ENCODE measurements at regions not wholly inside any gene's neighbourhood (a gene's known extent, or its start where the extent isn't known, plus 50 kb on each side); places are given as distances from the start of the nearest gene placed in this dataset.

- Histone ChIP-seq H3K4me3 (ENCODE audit: low read length) (no peak overlapping the region), H3K36me3 (ENCODE audit: control insufficient read depth, insufficient read depth, low read length) (no peaks in the 10 kb centered on the region), H3K27me3 (ENCODE audit: insufficient read depth, low read length, poor library complexity) (no peaks in the 10 kb centered on the region), H2BK15ac (replicated peaks; ENCODE audit: low read depth) (no peak overlapping the region), H2AK5ac (ENCODE audit: low read length) (no peak overlapping the region), H2BK120ac (ENCODE audit: low read depth, low read length) (no peak overlapping the region), H3K18ac (ENCODE audit: low read length) (no peak overlapping the region), H2BK5ac (ENCODE audit: low read length) (no peak overlapping the region), H3K4me2 (ENCODE audit: low read length) (no peak overlapping the region), H3K4ac (ENCODE audit: low read depth, low read length) (no peak overlapping the region), H4K5ac (ENCODE audit: low read length) (no peak overlapping the region), H3K56ac (ENCODE audit: low read length) (no peak overlapping the region), H3K27ac (ENCODE audit: low read depth, low read length) (no peak overlapping the region), H3K9ac (ENCODE audit: low read length) (no peak overlapping the region), H3K4me1 (ENCODE audit: control insufficient read depth, low read depth, low read length) (peaks cover 2% of the 10 kb centered on the region), H4K8ac (ENCODE audit: low read depth, low read length) (no peak overlapping the region), H3K23ac (ENCODE audit: low read length) (no peak overlapping the region), H3K79me1 (ENCODE audit: low read length) (peaks cover 12% of the 10 kb centered on the region), H3K79me2 (ENCODE audit: control insufficient read depth, insufficient read depth, low read length) (peaks cover 2% of the 10 kb centered on the region)
- no peak for DNase-seq
- no CpG with 5 or more reads among the region's 12 CpGs for WGBS (ENCODE audit: extremely low coverage, insufficient coverage, low lambda C conversion rate)
Measured at GRCh38 chr22:25388415-25388814, 169.0 kb downstream of the CRYBB2 start.

- DNase-seq, result peak; percentile 18
- Histone ChIP-seq H3K4me3 (ENCODE audit: low read length) (no peak overlapping the region), H3K56ac (ENCODE audit: low read length) (no peak overlapping the region), H2BK5ac (ENCODE audit: low read length) (no peak overlapping the region), H3K9ac (ENCODE audit: low read length) (no peak overlapping the region), H4K8ac (ENCODE audit: low read depth, low read length) (no peak overlapping the region), H3K27me3 (ENCODE audit: insufficient read depth, low read length, poor library complexity) (no peaks in the 10 kb centered on the region), H3K36me3 (ENCODE audit: control insufficient read depth, insufficient read depth, low read length) (no peaks in the 10 kb centered on the region), H3K79me2 (ENCODE audit: control insufficient read depth, insufficient read depth, low read length) (no peaks in the 10 kb centered on the region), H3K4me1 (ENCODE audit: control insufficient read depth, low read depth, low read length) (peaks cover 2% of the 10 kb centered on the region), H3K4me2 (ENCODE audit: low read length) (no peak overlapping the region), H2BK120ac (ENCODE audit: low read depth, low read length) (no peak overlapping the region), H3K79me1 (ENCODE audit: low read length) (peaks cover 12% of the 10 kb centered on the region), H3K27ac (ENCODE audit: low read depth, low read length) (no peak overlapping the region), H3K4ac (ENCODE audit: low read depth, low read length) (no peak overlapping the region), H3K18ac (ENCODE audit: low read length) (no peak overlapping the region), H2BK15ac (replicated peaks; ENCODE audit: low read depth) (no peak overlapping the region), H3K23ac (ENCODE audit: low read length) (no peak overlapping the region), H4K5ac (ENCODE audit: low read length) (no peak overlapping the region), H2AK5ac (ENCODE audit: low read length) (no peak overlapping the region)
- WGBS (ENCODE audit: extremely low coverage, insufficient coverage, low lambda C conversion rate), result no CpG with 5 or more reads among the region's 10 CpGs
Measured at GRCh38 chr22:25388866-25389540, 169.6 kb downstream of the CRYBB2 start.

- no peak overlapping the region for H2BK120ac ChIP-seq (ENCODE audit: low read depth, low read length)
- H2BK5ac ChIP-seq (ENCODE audit: low read length), result no peak overlapping the region
- no peak overlapping the region for H3K27ac ChIP-seq (ENCODE audit: low read depth, low read length)
- no peak overlapping the region for H3K4me3 ChIP-seq (ENCODE audit: low read length)
- H3K79me2 ChIP-seq (ENCODE audit: control insufficient read depth, insufficient read depth, low read length), result no peaks in the 10 kb centered on the region
- H3K56ac ChIP-seq (ENCODE audit: low read length), result no peak overlapping the region
- H3K79me1 ChIP-seq (ENCODE audit: low read length), result peaks cover 12% of the 10 kb centered on the region
- H3K36me3 ChIP-seq (ENCODE audit: control insufficient read depth, insufficient read depth, low read length), result no peaks in the 10 kb centered on the region
- H3K4ac ChIP-seq (ENCODE audit: low read depth, low read length), result no peak overlapping the region
- H4K8ac ChIP-seq (ENCODE audit: low read depth, low read length), result no peak overlapping the region
- no peak overlapping the region for H2BK15ac ChIP-seq (replicated peaks; ENCODE audit: low read depth)
- WGBS (ENCODE audit: extremely low coverage, insufficient coverage, low lambda C conversion rate), result no CpG with 5 or more reads among the region's 11 CpGs
- H3K23ac ChIP-seq (ENCODE audit: low read length), result no peak overlapping the region
- no peaks in the 10 kb centered on the region for H3K27me3 ChIP-seq (ENCODE audit: insufficient read depth, low read length, poor library complexity)
- no peak overlapping the region for H3K9ac ChIP-seq (ENCODE audit: low read length)
- no peak for DNase-seq
- no peak overlapping the region for H2AK5ac ChIP-seq (ENCODE audit: low read length)
- no peak overlapping the region for H3K4me2 ChIP-seq (ENCODE audit: low read length)
- H3K4me1 ChIP-seq (ENCODE audit: control insufficient read depth, low read depth, low read length), result peaks cover 2% of the 10 kb centered on the region
- H3K18ac ChIP-seq (ENCODE audit: low read length), result no peak overlapping the region
- no peak overlapping the region for H4K5ac ChIP-seq (ENCODE audit: low read length)
Measured at GRCh38 chr22:25389541-25389919, 170.1 kb downstream of the CRYBB2 start.

GRCh38 chr22:25390297-25391240 is 171.1 kb downstream of the CRYBB2 start:
- Histone ChIP-seq H2BK5ac (ENCODE audit: low read length) (no peak overlapping the region), H4K8ac (ENCODE audit: low read depth, low read length) (no peak overlapping the region), H3K4me2 (ENCODE audit: low read length) (no peak overlapping the region), H3K27me3 (ENCODE audit: insufficient read depth, low read length, poor library complexity) (no peaks in the 10 kb centered on the region), H2AK5ac (ENCODE audit: low read length) (no peak overlapping the region), H3K18ac (ENCODE audit: low read length) (no peak overlapping the region), H3K9ac (ENCODE audit: low read length) (no peak overlapping the region), H3K27ac (ENCODE audit: low read depth, low read length) (no peak overlapping the region), H3K36me3 (ENCODE audit: control insufficient read depth, insufficient read depth, low read length) (no peaks in the 10 kb centered on the region), H3K4me1 (ENCODE audit: control insufficient read depth, low read depth, low read length) (peaks cover 2% of the 10 kb centered on the region), H3K56ac (ENCODE audit: low read length) (no peak overlapping the region), H3K4me3 (ENCODE audit: low read length) (no peak overlapping the region), H2BK15ac (replicated peaks; ENCODE audit: low read depth) (no peak overlapping the region), H3K23ac (ENCODE audit: low read length) (no peak overlapping the region), H3K79me1 (ENCODE audit: low read length) (peaks cover 18% of the 10 kb centered on the region), H2BK120ac (ENCODE audit: low read depth, low read length) (no peak overlapping the region), H4K5ac (ENCODE audit: low read length) (no peak overlapping the region), H3K4ac (ENCODE audit: low read depth, low read length) (no peak overlapping the region), H3K79me2 (ENCODE audit: control insufficient read depth, insufficient read depth, low read length) (peaks cover 3% of the 10 kb centered on the region)
- DNase-seq, result no peak
- no CpG with 5 or more reads among the region's 20 CpGs for WGBS (ENCODE audit: extremely low coverage, insufficient coverage, low lambda C conversion rate)

- Histone ChIP-seq H3K4ac (ENCODE audit: low read depth, low read length) (no peak overlapping the region), H3K36me3 (ENCODE audit: control insufficient read depth, insufficient read depth, low read length) (no peaks in the 10 kb centered on the region), H3K4me1 (ENCODE audit: control insufficient read depth, low read depth, low read length) (no peaks in the 10 kb centered on the region), H3K27ac (ENCODE audit: low read depth, low read length) (no peak overlapping the region), H4K8ac (ENCODE audit: low read depth, low read length) (no peak overlapping the region), H2BK15ac (replicated peaks; ENCODE audit: low read depth) (no peak overlapping the region), H3K9ac (ENCODE audit: low read length) (no peak overlapping the region), H3K18ac (ENCODE audit: low read length) (no peak overlapping the region), H2BK120ac (ENCODE audit: low read depth, low read length) (no peak overlapping the region), H3K79me1 (ENCODE audit: low read length) (peaks cover 16% of the 10 kb centered on the region), H3K23ac (ENCODE audit: low read length) (no peak overlapping the region), H2AK5ac (ENCODE audit: low read length) (no peak overlapping the region), H2BK5ac (ENCODE audit: low read length) (no peak overlapping the region), H3K79me2 (ENCODE audit: control insufficient read depth, insufficient read depth, low read length) (peaks cover 3% of the 10 kb centered on the region), H3K4me2 (ENCODE audit: low read length) (no peak overlapping the region), H4K5ac (ENCODE audit: low read length) (no peak overlapping the region), H3K27me3 (ENCODE audit: insufficient read depth, low read length, poor library complexity) (no peaks in the 10 kb centered on the region), H3K56ac (ENCODE audit: low read length) (no peak overlapping the region), H3K4me3 (ENCODE audit: low read length) (no peak overlapping the region)
- no CpG with 5 or more reads among the region's 8 CpGs for WGBS (ENCODE audit: extremely low coverage, insufficient coverage, low lambda C conversion rate)
- DNase-seq, result no peak
Measured at GRCh38 chr22:25392584-25392983, 171.9 kb upstream of the GRK3 start.
